ENCODE measurements at regions not wholly inside any gene's neighbourhood (a gene's known extent, or its start where the extent isn't known, plus 50 kb on each side); places are given as distances from the start of the nearest gene placed in this dataset.

GRCh38 chr5:17046320-17046719, 110.2 kb upstream of the MYO10 start:
- H3K4me3 ChIP-seq (ENCODE audit: low read depth, low read length) = no peak overlapping the region
- TF ChIP-seq MAX (IDR thresholded peaks at IDR 0.05; ENCODE audit: low read depth, low read length) (no peak), CTCF (IDR thresholded peaks at IDR 0.05; ENCODE audit: low read depth, low read length) (no peak), MYC (IDR thresholded peaks at IDR 0.05; ENCODE audit: low read depth, low read length) (no peak), POLR2A (IDR thresholded peaks at IDR 0.05; ENCODE audit: extremely low read depth, insufficient read length) (no peak)
- DNase-seq (ENCODE audit: low read depth) = no peak

GRCh38 chr5:17050236-17050635, 114.1 kb upstream of the MYO10 start:
- TF ChIP-seq CTCF (IDR thresholded peaks at IDR 0.05; ENCODE audit: low read depth, low read length) (no peak), MYC (IDR thresholded peaks at IDR 0.05; ENCODE audit: low read depth, low read length) (no peak), MAX (IDR thresholded peaks at IDR 0.05; ENCODE audit: low read depth, low read length) (no peak), POLR2A (IDR thresholded peaks at IDR 0.05; ENCODE audit: extremely low read depth, insufficient read length) (no peak)

GRCh38 chr5:17054911-17055310, 118.8 kb upstream of the MYO10 start:
- no peak overlapping the region for H3K4me3 ChIP-seq (ENCODE audit: low read depth, low read length)
- no peak for TF ChIP-seq MYC (IDR thresholded peaks at IDR 0.05; ENCODE audit: low read depth, low read length)
- no peak for TF ChIP-seq CTCF (IDR thresholded peaks at IDR 0.05; ENCODE audit: low read depth, low read length)
- no peak for TF ChIP-seq MAX (IDR thresholded peaks at IDR 0.05; ENCODE audit: low read depth, low read length)
- TF ChIP-seq POLR2A (IDR thresholded peaks at IDR 0.05; ENCODE audit: extremely low read depth, insufficient read length) = no peak
- DNase-seq (ENCODE audit: low read depth) = no peak

More at GRCh38 chr5:17050236-17050635, 114.1 kb upstream of the MYO10 start:
- DNase-seq (ENCODE audit: low read depth) = no peak
- no peak overlapping the region for H3K4me3 ChIP-seq (ENCODE audit: low read depth, low read length)

- no peak for TF ChIP-seq MAX (IDR thresholded peaks at IDR 0.05; ENCODE audit: low read depth, low read length)
- TF ChIP-seq CTCF (IDR thresholded peaks at IDR 0.05; ENCODE audit: low read depth, low read length) = no peak
- no peak for TF ChIP-seq POLR2A (IDR thresholded peaks at IDR 0.05; ENCODE audit: extremely low read depth, insufficient read length)
- no peak for TF ChIP-seq MYC (IDR thresholded peaks at IDR 0.05; ENCODE audit: low read depth, low read length)
- no peak for DNase-seq (ENCODE audit: low read depth)
- no peak overlapping the region for H3K4me3 ChIP-seq (ENCODE audit: low read depth, low read length)
Observed at GRCh38 chr5:17056141-17056631, 120.1 kb upstream of the MYO10 start.

GRCh38 chr5:17058438-17058837, 122.3 kb upstream of the MYO10 start:
- DNase-seq (ENCODE audit: low read depth) = no peak
- TF ChIP-seq CTCF (IDR thresholded peaks at IDR 0.05; ENCODE audit: low read depth, low read length) (no peak), POLR2A (IDR thresholded peaks at IDR 0.05; ENCODE audit: extremely low read depth, insufficient read length) (no peak), MAX (IDR thresholded peaks at IDR 0.05; ENCODE audit: low read depth, low read length) (no peak), MYC (IDR thresholded peaks at IDR 0.05; ENCODE audit: low read depth, low read length) (no peak)
- H3K4me3 ChIP-seq (ENCODE audit: low read depth, low read length) = no peak overlapping the region

Measured in NB4 (cell line).